ENCODE measurements at regions not wholly inside any gene's neighbourhood (a gene's known extent, or its start where the extent isn't known, plus 50 kb on each side); places are given as distances from the start of the nearest gene placed in this dataset.

DNA sequence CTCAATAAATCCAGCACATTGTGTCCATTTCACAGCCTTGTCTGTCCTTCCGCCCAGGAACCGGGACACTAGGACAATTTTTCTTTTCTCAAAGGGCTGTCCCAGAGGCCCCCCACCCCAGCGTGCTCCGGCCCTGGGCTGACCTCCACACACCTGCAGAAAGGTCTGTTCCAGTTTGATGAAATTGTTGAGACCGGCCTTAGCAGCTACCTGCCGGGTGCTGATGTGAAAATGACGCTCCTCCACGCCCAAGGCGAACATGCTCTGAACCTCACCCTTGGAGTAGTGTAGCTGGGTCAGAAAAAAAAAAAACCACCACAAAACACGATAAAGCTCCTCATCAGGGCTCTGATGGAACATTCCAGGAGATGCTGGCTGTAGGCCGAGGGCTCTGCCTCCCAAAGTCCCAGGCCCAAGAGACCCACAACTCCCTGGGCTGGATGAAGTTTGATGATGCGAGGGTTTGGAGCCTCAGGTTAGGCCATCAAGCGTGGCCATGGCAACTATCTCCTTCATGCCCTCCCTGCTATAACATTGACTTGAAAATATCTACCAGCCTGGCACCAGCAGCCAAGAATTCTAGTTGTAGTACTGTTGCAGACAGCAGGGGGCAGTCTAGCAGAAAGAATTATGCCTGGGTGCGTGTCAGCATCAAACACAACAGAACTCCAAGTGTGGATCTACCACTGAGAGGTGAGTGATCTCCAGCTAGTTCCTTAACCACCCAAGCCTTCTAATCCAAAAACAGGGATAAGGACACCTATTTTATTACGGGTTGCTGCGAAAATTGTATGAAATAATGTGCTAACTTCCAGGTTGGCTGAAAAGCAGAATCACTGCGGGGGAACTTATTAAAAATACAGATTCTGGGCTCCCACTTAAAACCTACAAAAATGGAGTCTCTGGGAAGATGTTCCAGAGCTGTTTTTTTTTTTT lies 62.1 kb downstream of the RMI2 start:
- TF ChIP-seq TAF1 (IDR thresholded peaks at IDR 0.05; ENCODE audit: low read depth), result no peak
- no peak for TF ChIP-seq NFIC (IDR thresholded peaks at IDR 0.05)
- TF ChIP-seq YY1 (IDR thresholded peaks at IDR 0.05; ENCODE audit: low read depth), result no peak
- TF ChIP-seq EGR1 (IDR thresholded peaks at IDR 0.05), result no peak
- no peak for TF ChIP-seq FOXM1 (IDR thresholded peaks at IDR 0.05; ENCODE audit: borderline replicate concordance, low read depth)
